MM.1S (cell line): ENCODE measurements at regions not wholly inside any gene's neighbourhood (a gene's known extent, or its start where the extent isn't known, plus 50 kb on each side); places are given as distances from the start of the nearest gene placed in this dataset.

Source experiments
- EZH2 ChIP-seq: fragments of 300-600 bp; sonication (generic); optimal IDR thresholded peaks from 2 replicates; pipeline ENCODE3; 2017; ENCODE audit warnings: low read depth, mild to moderate bottlenecking, antibody characterized with exemption, low read length, mixed read lengths
- EZH2phosphoT487 ChIP-seq: fragments of 300-600 bp; sonication (generic); IDR thresholded peaks from 2 replicates; pipeline ENCODE4 v1.6.1; 2018; ENCODE audit warnings: antibody characterized with exemption, low read length
- TF ChIP-seq, protein P1 (sequence below): fragments of 300-600 bp; sonication (generic); IDR thresholded peaks from 2 replicates; pipeline ENCODE4 v1.5.1; 2016; ENCODE audit warnings: antibody characterized with exemption, low read length, mixed read lengths

DNA sequence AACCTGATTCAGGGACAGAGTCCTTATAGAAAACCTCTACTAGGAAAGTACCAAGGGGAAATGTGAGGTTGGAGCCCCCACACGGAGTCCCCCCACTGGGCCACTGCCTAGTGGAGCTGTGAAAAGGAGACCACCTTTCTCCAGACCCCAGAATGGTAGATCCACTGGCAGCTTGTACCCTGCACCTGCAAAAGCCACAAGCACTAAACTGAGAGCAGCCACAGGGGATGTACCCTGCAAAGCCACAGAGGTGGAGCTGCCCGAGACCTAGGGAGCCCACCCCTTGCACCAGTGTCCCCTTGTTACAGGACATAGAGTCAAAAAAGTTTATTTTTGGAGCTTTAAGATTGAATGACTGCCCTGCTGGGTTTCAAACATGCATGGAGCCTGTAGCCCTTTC is 87.2 kb upstream of the KCNMA1 start:
- TF ChIP-seq, protein P1, sequence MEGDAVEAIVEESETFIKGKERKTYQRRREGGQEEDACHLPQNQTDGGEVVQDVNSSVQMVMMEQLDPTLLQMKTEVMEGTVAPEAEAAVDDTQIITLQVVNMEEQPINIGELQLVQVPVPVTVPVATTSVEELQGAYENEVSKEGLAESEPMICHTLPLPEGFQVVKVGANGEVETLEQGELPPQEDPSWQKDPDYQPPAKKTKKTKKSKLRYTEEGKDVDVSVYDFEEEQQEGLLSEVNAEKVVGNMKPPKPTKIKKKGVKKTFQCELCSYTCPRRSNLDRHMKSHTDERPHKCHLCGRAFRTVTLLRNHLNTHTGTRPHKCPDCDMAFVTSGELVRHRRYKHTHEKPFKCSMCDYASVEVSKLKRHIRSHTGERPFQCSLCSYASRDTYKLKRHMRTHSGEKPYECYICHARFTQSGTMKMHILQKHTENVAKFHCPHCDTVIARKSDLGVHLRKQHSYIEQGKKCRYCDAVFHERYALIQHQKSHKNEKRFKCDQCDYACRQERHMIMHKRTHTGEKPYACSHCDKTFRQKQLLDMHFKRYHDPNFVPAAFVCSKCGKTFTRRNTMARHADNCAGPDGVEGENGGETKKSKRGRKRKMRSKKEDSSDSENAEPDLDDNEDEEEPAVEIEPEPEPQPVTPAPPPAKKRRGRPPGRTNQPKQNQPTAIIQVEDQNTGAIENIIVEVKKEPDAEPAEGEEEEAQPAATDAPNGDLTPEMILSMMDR, result no peak
- TF ChIP-seq EZH2, result no peak
- TF ChIP-seq EZH2phosphoT487, result no peak
